HCT116 (cell line): ENCODE measurements at regions not wholly inside any gene's neighbourhood (a gene's known extent, or its start where the extent isn't known, plus 50 kb on each side); places are given as distances from the start of the nearest gene placed in this dataset.

Experiments
- ATAC-seq: fragments of 200-7000 bp; cut with Tn5 transposase; 2 replicates; pipeline ENCODE4 v1.9.1; 2020; ENCODE audit warnings: mild to moderate bottlenecking, moderate library complexity
- BruUV-seq: library from RNA; stranded (reverse); fragments of 400-500 nt; replicated peaks from 2 replicates; lab custom pipeline; 2021; lab: Mats Ljungman, UMichigan
- CTCF ChIA-PET: fragments of 300-600 bp; sonication (Branson Sonifier 250); formaldehyde crosslinking; loops from one replicate; lab custom pipeline; 2021; ENCODE audit warnings: antibody characterized with exemption; lab: Charles Lee
- POLR2A ChIA-PET: fragments of 300-600, 350-600 bp; sonication (Branson Sonifier 250); formaldehyde crosslinking; loops from one replicate; lab custom pipeline; 2021; ENCODE audit warnings: antibody characterized with exemption; lab: Charles Lee
- RAD21 ChIA-PET, 2 experiments: fragments of 300-600 bp; sonication (Branson Sonifier 250); formaldehyde crosslinking; loops; one replicate each; lab custom pipeline; 2023; ENCODE audit warnings: low total read pairs in 2 of 2; ENCODE audit not compliant: uncharacterized antibody in 2 of 2, unreplicated experiment in 2 of 2, low non-redundant PET in 1 of 2; lab: Charles Lee
- DNase-seq: peaks from one replicate; pipeline ENCODE4 v3.0.0-alpha.2; 2010; ENCODE audit warnings: low read depth, low spot score
- H2AFZ ChIP-seq: fragments of 200-600 bp; shearing (Covaris generic), sonication (generic); 2 replicates; pipeline ENCODE4 v1.6.1; 2017; ENCODE audit warnings: low read depth, mixed run types, mixed read lengths, antibody characterized with exemption, low read length; ENCODE audit not compliant: poor library complexity, severe bottlenecking
- H3K27ac ChIP-seq: 2 replicates; pipeline ENCODE4 v1.5.1; 2012; ENCODE audit warnings: low read depth, low read length
- H3K27me3 ChIP-seq: fragments of 200-600 bp; sonication (generic); 2 replicates; pipeline ENCODE4 v1.6.1; 2016; ENCODE audit warnings: mixed run types, low read length, mixed read lengths; ENCODE audit not compliant: insufficient read depth
- H3K36me3 ChIP-seq, 2 experiments: fragments of 200-500 bp in 1 of 2; fragments of 200-600 bp in 1 of 2; sonication (Bioruptor generic) in 1 of 2; sonication (generic) in 1 of 2; 2 replicates each; pipeline versions ENCODE4 v1.5.1 to v1.6.1; 2014 to 2016; ENCODE audit warnings: low read length in 2 of 2, inconsistent platforms in 1 of 2, mixed read lengths in 1 of 2, mixed run types in 1 of 2; ENCODE audit not compliant: insufficient read depth in 2 of 2, control insufficient read depth in 1 of 2
- H3K4me1 ChIP-seq, 2 experiments: fragments of 200-600 bp in 1 of 2; sonication (generic) in 1 of 2; 2 replicates each; pipeline versions ENCODE4 v1.5.1 to v1.6.1; 2012 to 2017; ENCODE audit warnings: low read length in 2 of 2, inconsistent platforms in 1 of 2, mild to moderate bottlenecking in 1 of 2, mixed read lengths in 1 of 2, mixed run types in 1 of 2, moderate library complexity in 1 of 2; ENCODE audit not compliant: insufficient read depth in 2 of 2, control insufficient read depth in 1 of 2
- H3K4me2 ChIP-seq: fragments of 200-600 bp; sonication (generic); 2 replicates; pipeline ENCODE4 v1.6.1; 2017; ENCODE audit warnings: mixed run types, low read length, mixed read lengths
- H3K4me3 ChIP-seq, 2 experiments: fragments of 200-600 bp in 1 of 2; sonication (generic) in 1 of 2; replicated peaks in 1 of 2; 2 replicates each; pipeline ENCODE4 v1.5.1; 2011 to 2016; ENCODE audit warnings: low read length in 2 of 2, control low read depth in 1 of 2, low read depth in 1 of 2, mild to moderate bottlenecking in 1 of 2, mixed read lengths in 1 of 2, mixed run types in 1 of 2
- H3K79me2 ChIP-seq: fragments of 200-600 bp; sonication (generic); 2 replicates; pipeline ENCODE4 v1.6.1; 2017; ENCODE audit warnings: mild to moderate bottlenecking, mixed run types, low read length, moderate library complexity, mixed read lengths; ENCODE audit not compliant: insufficient read depth
- H3K9ac ChIP-seq: fragments of 200-600 bp; sonication (generic); 2 replicates; pipeline ENCODE4 v1.6.1; 2016; ENCODE audit warnings: low read length, mixed read lengths
- H3K9me2 ChIP-seq: fragments of 200-600 bp; sonication (generic), shearing (Covaris generic); 2 replicates; pipeline ENCODE4 v1.6.1; 2017; ENCODE audit warnings: mixed run types, mild to moderate bottlenecking, moderate library complexity; ENCODE audit not compliant: insufficient read depth
- H3K9me3 ChIP-seq, 2 experiments: fragments of 200-500 bp in 1 of 2; fragments of 200-600 bp in 1 of 2; sonication (Bioruptor generic) in 1 of 2; sonication (generic) in 1 of 2; 2 replicates each; pipeline ENCODE4 v1.6.1; 2014 to 2017; ENCODE audit warnings: low read length in 2 of 2, mixed read lengths in 2 of 2, inconsistent platforms in 1 of 2, low read depth in 1 of 2, mild to moderate bottlenecking in 1 of 2, mixed run types in 1 of 2, moderate library complexity in 1 of 2; ENCODE audit not compliant: control insufficient read depth in 1 of 2, insufficient read depth in 1 of 2
- H4K20me1 ChIP-seq: fragments of 200-600 bp; sonication (generic), shearing (Covaris generic); 2 replicates; pipeline ENCODE4 v1.6.1; 2017; ENCODE audit warnings: mixed run types, mild to moderate bottlenecking, moderate library complexity; ENCODE audit not compliant: insufficient read depth
- CTCF ChIP-seq, 3 experiments: fragments of 200-600 bp in 1 of 3; sonication (generic) in 1 of 3; IDR thresholded peaks in 2 of 3; conservative IDR thresholded peaks in 1 of 3; 2 replicates each; pipeline ENCODE4 v1.5.1; 2012 to 2017; ENCODE audit warnings: low read depth in 2 of 3, low read length in 2 of 3, antibody characterized with exemption in 1 of 3, borderline replicate concordance in 1 of 3, control low read depth in 1 of 3, mild to moderate bottlenecking in 1 of 3, mixed read lengths in 1 of 3, mixed run types in 1 of 3, moderate library complexity in 1 of 3; ENCODE audit not compliant: insufficient read depth in 1 of 3
- ELF1 ChIP-seq: IDR thresholded peaks from 2 replicates; pipeline ENCODE4 v1.6.1; 2012; ENCODE audit warnings: low read depth, borderline replicate concordance
- EZH2phosphoT487 ChIP-seq: fragments of 200-600 bp; IDR thresholded peaks from 2 replicates; pipeline ENCODE4 v1.6.1; 2018; ENCODE audit warnings: antibody characterized with exemption, borderline replicate concordance
- POLR2A ChIP-seq: IDR thresholded peaks from 2 replicates; pipeline ENCODE4 v1.7.0; 2011; ENCODE audit warnings: borderline replicate concordance; ENCODE audit not compliant: insufficient read depth, insufficient read length; ENCODE audit errors: extremely low read depth
- ZNF274 ChIP-seq: fragments of 200-500 bp; sonication (Bioruptor generic); IDR thresholded peaks from 2 replicates; pipeline ENCODE4 v1.6.1; 2014; ENCODE audit warnings: mild to moderate bottlenecking, low read depth, low read length, inconsistent platforms
- intact Hi-C: fragments of 100-400 bp; cut with micrococcal nuclease; formaldehyde crosslinking; loops from 2 replicates; pipeline ENCODE4 v1.10.0; 2022

GRCh38 chr9:89260525-89260924 is 50.5 kb upstream of the CKS2 start:
- Histone ChIP-seq H3K9me3 (no peaks in the 10 kb centered on the region), H3K36me3 (no peaks in the 10 kb centered on the region), H3K79me2 (no peaks in the 10 kb centered on the region), H3K4me1 (no peaks in the 10 kb centered on the region), H3K4me2 (no peak overlapping the region), H3K27me3 (no peaks in the 10 kb centered on the region), H3K9me2 (no peaks in the 10 kb centered on the region), H4K20me1 (no peaks in the 10 kb centered on the region), H3K9ac (no peak overlapping the region)
- CTCF ChIA-PET, result no interaction called here
- RAD21 ChIA-PET, result no interaction called here
- no peak for ATAC-seq
- TF ChIP-seq CTCF (IDR thresholded peaks at IDR 0.05 in 2 of 3, conservative IDR thresholded peaks at IDR 0.05 in 1 of 3; ENCODE audit: borderline replicate concordance in 1 of 3, insufficient read depth in 1 of 3, low read depth in 2 of 3, low read length in 2 of 3) (no peak), ZNF274 (no peak), POLR2A (no peak), ELF1 (no peak), EZH2phosphoT487 (no peak)
- TF ChIP-seq, all 23 proteins: peak for 0
- no peak overlapping the region for H2AFZ ChIP-seq
- POLR2A ChIA-PET, result no interaction called here
- DNase-seq, result no peak
- no peak overlapping the region for H3K4me3 ChIP-seq
- H3K27ac ChIP-seq, result no peak overlapping the region
- no TSS peak for BruUV-seq
- intact Hi-C loops, result no loop called here
